ENCODE measurements at regions not wholly inside any gene's neighbourhood (a gene's known extent, or its start where the extent isn't known, plus 50 kb on each side); places are given as distances from the start of the nearest gene placed in this dataset.

GRCh38 chr6:156408655-156409054 is 368.5 kb upstream of the ARID1B start:
- WGBS = 96% methylated on average over 3 of the region's 3 CpGs
- H3K27ac ChIP-seq (ENCODE audit: low read depth in 1 of 2, low read length in 1 of 2) = no peak overlapping the region
- H3K4me1 ChIP-seq (ENCODE audit: control insufficient read depth in 2 of 2, insufficient read depth in 2 of 2, low read length in 2 of 2) = no peaks in the 10 kb centered on the region
- H3K4me3 ChIP-seq (ENCODE audit: low read length in 2 of 2) = no peak overlapping the region
- no peaks in the 10 kb centered on the region for H3K27me3 ChIP-seq (ENCODE audit: control insufficient read depth in 2 of 2, insufficient read depth in 1 of 2, low read length in 1 of 2)
- H3K36me3 ChIP-seq (ENCODE audit: control insufficient read depth in 2 of 2, insufficient read depth in 2 of 2, low read length in 1 of 2) = no peaks in the 10 kb centered on the region
- no peaks in the 10 kb centered on the region for H3K9me3 ChIP-seq (ENCODE audit: control insufficient read depth in 2 of 2, insufficient read depth in 1 of 2, low read length in 1 of 2)
- no peak for DNase-seq (ENCODE audit: low read depth in 6 of 9, low spot score in 9 of 9)

DNA sequence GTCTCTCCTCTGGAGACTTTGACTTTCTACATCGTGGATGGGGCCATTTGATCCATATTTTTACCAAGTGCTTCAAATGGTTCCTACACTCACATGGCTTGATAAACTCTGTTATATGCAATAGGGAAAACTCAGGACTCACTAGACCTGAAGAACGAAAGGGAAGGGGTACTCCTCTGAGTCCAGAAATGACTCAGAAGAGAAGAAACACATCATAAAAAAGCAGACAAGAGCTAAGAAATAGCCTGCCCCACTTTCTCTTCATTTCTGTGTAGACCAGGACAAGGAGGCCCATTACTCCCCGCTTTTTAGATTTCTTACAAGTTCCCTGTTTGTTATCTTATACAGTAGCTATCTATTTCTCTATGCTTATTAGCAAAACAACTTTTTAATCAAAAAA is 369.8 kb upstream of the ARID1B start:
- no peaks in the 10 kb centered on the region for H3K9me3 ChIP-seq (ENCODE audit: control insufficient read depth in 2 of 2, insufficient read depth in 1 of 2, low read length in 1 of 2)
- 95% methylated on average over 3 of the region's 3 CpGs for WGBS
- no peak overlapping the region for H3K4me3 ChIP-seq (ENCODE audit: low read length in 2 of 2)
- no peaks in the 10 kb centered on the region for H3K27me3 ChIP-seq (ENCODE audit: control insufficient read depth in 2 of 2, insufficient read depth in 1 of 2, low read length in 1 of 2)
- H3K36me3 ChIP-seq (ENCODE audit: control insufficient read depth in 2 of 2, insufficient read depth in 2 of 2, low read length in 1 of 2) = no peaks in the 10 kb centered on the region
- H3K4me1 ChIP-seq (ENCODE audit: control insufficient read depth in 2 of 2, insufficient read depth in 2 of 2, low read length in 2 of 2) = no peaks in the 10 kb centered on the region
- no peak overlapping the region for H3K27ac ChIP-seq (ENCODE audit: low read depth in 1 of 2, low read length in 1 of 2)
- DNase-seq (ENCODE audit: low read depth in 6 of 9, low spot score in 9 of 9) = no peak

DNA sequence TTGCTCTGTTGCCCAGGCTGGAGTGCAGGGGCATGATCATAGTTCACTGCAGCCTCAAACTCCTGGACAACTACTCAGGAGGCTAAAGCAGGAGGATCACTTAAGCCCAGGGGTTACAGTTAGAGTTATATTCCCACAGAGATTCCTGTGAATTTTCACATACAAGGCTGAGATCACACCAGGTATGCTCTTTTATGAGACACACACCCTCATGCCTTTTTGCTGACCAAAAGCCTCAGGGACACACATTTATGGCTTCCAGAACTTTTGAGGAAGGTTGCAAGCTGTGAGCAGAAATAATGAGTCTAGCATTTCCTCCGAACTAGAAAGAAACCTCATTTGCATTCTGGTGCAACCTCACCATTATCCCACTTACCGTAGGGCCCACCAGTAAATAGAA is 370.5 kb upstream of the ARID1B start:
- H3K4me1 ChIP-seq (ENCODE audit: control insufficient read depth in 2 of 2, insufficient read depth in 2 of 2, low read length in 2 of 2) = no peaks in the 10 kb centered on the region
- H3K36me3 ChIP-seq (ENCODE audit: control insufficient read depth in 2 of 2, insufficient read depth in 2 of 2, low read length in 1 of 2) = no peaks in the 10 kb centered on the region
- no peak overlapping the region for H3K27ac ChIP-seq (ENCODE audit: low read depth in 1 of 2, low read length in 1 of 2)
- no peaks in the 10 kb centered on the region for H3K27me3 ChIP-seq (ENCODE audit: control insufficient read depth in 2 of 2, insufficient read depth in 1 of 2, low read length in 1 of 2)
- WGBS = 96% methylated on average over 2 of the region's 2 CpGs
- DNase-seq (ENCODE audit: low read depth in 6 of 9, low spot score in 9 of 9) = no peak
- H3K4me3 ChIP-seq (ENCODE audit: low read length in 2 of 2) = no peak overlapping the region
- H3K9me3 ChIP-seq (ENCODE audit: control insufficient read depth in 2 of 2, insufficient read depth in 1 of 2, low read length in 1 of 2) = no peaks in the 10 kb centered on the region

GRCh38 chr6:156406099-156406498 is 371.1 kb upstream of the ARID1B start:
- Histone ChIP-seq H3K27ac (ENCODE audit: low read depth in 1 of 2, low read length in 1 of 2) (no peak overlapping the region), H3K27me3 (ENCODE audit: control insufficient read depth in 2 of 2, insufficient read depth in 1 of 2, low read length in 1 of 2) (no peaks in the 10 kb centered on the region), H3K9me3 (ENCODE audit: control insufficient read depth in 2 of 2, insufficient read depth in 1 of 2, low read length in 1 of 2) (no peaks in the 10 kb centered on the region), H3K36me3 (ENCODE audit: control insufficient read depth in 2 of 2, insufficient read depth in 2 of 2, low read length in 1 of 2) (no peaks in the 10 kb centered on the region), H3K4me3 (ENCODE audit: low read length in 2 of 2) (no peak overlapping the region), H3K4me1 (ENCODE audit: control insufficient read depth in 2 of 2, insufficient read depth in 2 of 2, low read length in 2 of 2) (no peaks in the 10 kb centered on the region)
- DNase-seq (ENCODE audit: low read depth in 6 of 9, low spot score in 9 of 9) = no peak
- 98% methylated on average over 3 of the region's 3 CpGs for WGBS

DNA sequence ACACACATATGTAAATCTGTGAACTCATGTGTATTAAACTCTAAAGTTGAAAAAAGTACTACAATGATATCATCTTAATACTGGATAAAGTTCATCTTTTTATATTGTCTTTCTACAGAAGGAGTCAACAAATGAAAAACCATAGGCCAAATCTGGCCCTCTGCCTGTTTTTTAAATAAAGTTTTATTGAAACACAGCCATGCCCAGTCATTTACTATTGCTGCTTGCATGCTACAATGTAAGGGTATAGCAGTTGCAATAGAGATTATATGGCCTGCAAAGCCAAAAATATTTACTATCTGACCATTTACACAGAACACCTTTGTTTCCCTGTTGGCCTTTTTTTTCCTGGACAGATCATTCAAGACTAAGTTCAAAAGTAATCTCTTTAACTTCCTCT is 374.6 kb upstream of the ARID1B start:
- Histone ChIP-seq H3K36me3 (ENCODE audit: control insufficient read depth in 2 of 2, insufficient read depth in 2 of 2, low read length in 1 of 2) (no peaks in the 10 kb centered on the region), H3K9me3 (ENCODE audit: control insufficient read depth in 2 of 2, insufficient read depth in 1 of 2, low read length in 1 of 2) (no peaks in the 10 kb centered on the region), H3K27me3 (ENCODE audit: control insufficient read depth in 2 of 2, insufficient read depth in 1 of 2, low read length in 1 of 2) (no peaks in the 10 kb centered on the region), H3K4me3 (ENCODE audit: low read length in 2 of 2) (no peak overlapping the region), H3K4me1 (ENCODE audit: control insufficient read depth in 2 of 2, insufficient read depth in 2 of 2, low read length in 2 of 2) (peaks cover 0 to 8% of the 10 kb centered on the region in 2 donors), H3K27ac (ENCODE audit: low read depth in 1 of 2, low read length in 1 of 2) (no peak overlapping the region)
- DNase-seq (ENCODE audit: low read depth in 6 of 9, low spot score in 9 of 9) = no peak

- H3K4me3 ChIP-seq (ENCODE audit: low read length in 2 of 2) = no peak overlapping the region
- 92% methylated on average over 1 of the region's 1 CpG for WGBS
- H3K36me3 ChIP-seq (ENCODE audit: control insufficient read depth in 2 of 2, insufficient read depth in 2 of 2, low read length in 1 of 2) = no peaks in the 10 kb centered on the region
- no peak overlapping the region for H3K27ac ChIP-seq (ENCODE audit: low read depth in 1 of 2, low read length in 1 of 2)
- peaks cover 0 to 12% of the 10 kb centered on the region in 2 donors for H3K4me1 ChIP-seq (ENCODE audit: control insufficient read depth in 2 of 2, insufficient read depth in 2 of 2, low read length in 2 of 2)
- no peak for DNase-seq (ENCODE audit: low read depth in 6 of 9, low spot score in 9 of 9)
- no peaks in the 10 kb centered on the region for H3K9me3 ChIP-seq (ENCODE audit: control insufficient read depth in 2 of 2, insufficient read depth in 1 of 2, low read length in 1 of 2)
- no peaks in the 10 kb centered on the region for H3K27me3 ChIP-seq (ENCODE audit: control insufficient read depth in 2 of 2, insufficient read depth in 1 of 2, low read length in 1 of 2)
Measured at GRCh38 chr6:156402227-156402626, 375.0 kb upstream of the ARID1B start.

DNA sequence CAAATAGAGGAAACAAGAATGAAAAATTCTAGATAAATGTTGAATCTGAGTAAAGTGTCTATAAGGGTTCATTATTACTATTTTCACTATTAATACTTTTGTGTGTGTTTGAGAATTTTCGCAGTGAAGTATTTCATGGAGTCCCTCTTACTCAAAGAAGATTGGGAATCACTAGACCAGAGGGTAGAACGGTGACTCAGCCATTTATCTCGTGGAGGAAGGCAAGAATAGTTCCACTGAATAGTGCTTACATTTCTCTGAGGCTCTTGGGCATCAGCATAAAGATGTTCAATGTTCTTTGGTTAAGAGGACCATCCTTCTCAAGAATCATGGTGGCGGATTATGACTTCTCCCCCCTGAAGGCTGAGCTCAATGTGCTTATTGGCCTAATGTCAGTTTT is 376.7 kb upstream of the ARID1B start:
- no peaks in the 10 kb centered on the region for H3K9me3 ChIP-seq (ENCODE audit: control insufficient read depth in 2 of 2, insufficient read depth in 1 of 2, low read length in 1 of 2)
- WGBS = 88% methylated on average over 4 of the region's 4 CpGs
- peaks cover 13 to 30% of the 10 kb centered on the region in 2 donors for H3K4me1 ChIP-seq (ENCODE audit: control insufficient read depth in 2 of 2, insufficient read depth in 2 of 2, low read length in 2 of 2)
- no peaks in the 10 kb centered on the region for H3K27me3 ChIP-seq (ENCODE audit: control insufficient read depth in 2 of 2, insufficient read depth in 1 of 2, low read length in 1 of 2)
- H3K27ac ChIP-seq (ENCODE audit: low read depth in 1 of 2, low read length in 1 of 2) = no peak overlapping the region
- H3K36me3 ChIP-seq (ENCODE audit: control insufficient read depth in 2 of 2, insufficient read depth in 2 of 2, low read length in 1 of 2) = no peaks in the 10 kb centered on the region
- H3K4me3 ChIP-seq (ENCODE audit: low read length in 2 of 2) = no peak overlapping the region
- no peak for DNase-seq (ENCODE audit: low read depth in 6 of 9, low spot score in 9 of 9)

GRCh38 chr6:156398966-156399365 is 378.2 kb upstream of the ARID1B start:
- Histone ChIP-seq H3K4me3 (ENCODE audit: low read length in 2 of 2) (no peak overlapping the region), H3K4me1 (ENCODE audit: control insufficient read depth in 2 of 2, insufficient read depth in 2 of 2, low read length in 2 of 2) (peaks cover 20 to 40% of the 10 kb centered on the region in 2 donors), H3K27ac (ENCODE audit: low read depth in 1 of 2, low read length in 1 of 2) (no peak overlapping the region), H3K9me3 (ENCODE audit: control insufficient read depth in 2 of 2, insufficient read depth in 1 of 2, low read length in 1 of 2) (no peaks in the 10 kb centered on the region), H3K36me3 (ENCODE audit: control insufficient read depth in 2 of 2, insufficient read depth in 2 of 2, low read length in 1 of 2) (no peaks in the 10 kb centered on the region), H3K27me3 (ENCODE audit: control insufficient read depth in 2 of 2, insufficient read depth in 1 of 2, low read length in 1 of 2) (no peaks in the 10 kb centered on the region)
- WGBS = 98% methylated on average over 2 of the region's 2 CpGs
- no peak for DNase-seq (ENCODE audit: low read depth in 6 of 9, low spot score in 9 of 9)

GRCh38 chr6:156398371-156398770 is 378.8 kb upstream of the ARID1B start:
- 96% methylated on average over 5 of the region's 5 CpGs for WGBS
- Histone ChIP-seq H3K36me3 (ENCODE audit: control insufficient read depth in 2 of 2, insufficient read depth in 2 of 2, low read length in 1 of 2) (no peaks in the 10 kb centered on the region), H3K27ac (ENCODE audit: low read depth in 1 of 2, low read length in 1 of 2) (no peak overlapping the region), H3K27me3 (ENCODE audit: control insufficient read depth in 2 of 2, insufficient read depth in 1 of 2, low read length in 1 of 2) (no peaks in the 10 kb centered on the region), H3K9me3 (ENCODE audit: control insufficient read depth in 2 of 2, insufficient read depth in 1 of 2, low read length in 1 of 2) (no peaks in the 10 kb centered on the region), H3K4me1 (ENCODE audit: control insufficient read depth in 2 of 2, insufficient read depth in 2 of 2, low read length in 2 of 2) (peaks cover 25 to 46% of the 10 kb centered on the region in 2 donors), H3K4me3 (ENCODE audit: low read length in 2 of 2) (no peak overlapping the region)
- no peak for DNase-seq (ENCODE audit: low read depth in 6 of 9, low spot score in 9 of 9)
